ENCODE measurements at regions not wholly inside any gene's neighbourhood (a gene's known extent, or its start where the extent isn't known, plus 50 kb on each side); places are given as distances from the start of the nearest gene placed in this dataset.

- Histone ChIP-seq H3K9me2 (ENCODE audit: low read depth, low read length) (no peaks in the 10 kb centered on the region), H3K4me2 (ENCODE audit: low read length) (no peak overlapping the region), H3K9me3 (ENCODE audit: low read length) (no peaks in the 10 kb centered on the region), H2AFZ (ENCODE audit: low read length) (no peak overlapping the region), H4K20me1 (ENCODE audit: insufficient read depth, low read length) (no peaks in the 10 kb centered on the region), H3K27me3 (ENCODE audit: insufficient read depth, low read length) (no peaks in the 10 kb centered on the region), H3F3A (ENCODE audit: insufficient read depth, low read length) (no peaks in the 10 kb centered on the region), H3K79me2 (ENCODE audit: insufficient read depth, low read length) (no peaks in the 10 kb centered on the region), H3K4me3 (ENCODE audit: low read depth, low read length, poor library complexity, severe bottlenecking) (no peak overlapping the region), H3K4me1 (ENCODE audit: insufficient read depth, low read length, severe bottlenecking) (no peaks in the 10 kb centered on the region), H3K27ac (ENCODE audit: low read depth, low read length, poor library complexity, severe bottlenecking) (no peak overlapping the region), H3K36me3 (ENCODE audit: insufficient read depth, low read length) (no peaks in the 10 kb centered on the region), H3K9ac (ENCODE audit: low read length) (no peak overlapping the region)
- TF ChIP-seq, protein P1, sequence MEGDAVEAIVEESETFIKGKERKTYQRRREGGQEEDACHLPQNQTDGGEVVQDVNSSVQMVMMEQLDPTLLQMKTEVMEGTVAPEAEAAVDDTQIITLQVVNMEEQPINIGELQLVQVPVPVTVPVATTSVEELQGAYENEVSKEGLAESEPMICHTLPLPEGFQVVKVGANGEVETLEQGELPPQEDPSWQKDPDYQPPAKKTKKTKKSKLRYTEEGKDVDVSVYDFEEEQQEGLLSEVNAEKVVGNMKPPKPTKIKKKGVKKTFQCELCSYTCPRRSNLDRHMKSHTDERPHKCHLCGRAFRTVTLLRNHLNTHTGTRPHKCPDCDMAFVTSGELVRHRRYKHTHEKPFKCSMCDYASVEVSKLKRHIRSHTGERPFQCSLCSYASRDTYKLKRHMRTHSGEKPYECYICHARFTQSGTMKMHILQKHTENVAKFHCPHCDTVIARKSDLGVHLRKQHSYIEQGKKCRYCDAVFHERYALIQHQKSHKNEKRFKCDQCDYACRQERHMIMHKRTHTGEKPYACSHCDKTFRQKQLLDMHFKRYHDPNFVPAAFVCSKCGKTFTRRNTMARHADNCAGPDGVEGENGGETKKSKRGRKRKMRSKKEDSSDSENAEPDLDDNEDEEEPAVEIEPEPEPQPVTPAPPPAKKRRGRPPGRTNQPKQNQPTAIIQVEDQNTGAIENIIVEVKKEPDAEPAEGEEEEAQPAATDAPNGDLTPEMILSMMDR (IDR thresholded peaks at IDR 0.05; ENCODE audit: low read length): no peak
- TF ChIP-seq EZH2 (IDR thresholded peaks at IDR 0.05; ENCODE audit: borderline replicate concordance, low read length): no peak
Observed at GRCh38 chr4:170652571-170652970, 562.8 kb upstream of the AADAT start.

GRCh38 chr4:170651786-170652185 is 562.0 kb upstream of the AADAT start:
- no peak for TF ChIP-seq EZH2 (IDR thresholded peaks at IDR 0.05; ENCODE audit: borderline replicate concordance, low read length)
- TF ChIP-seq, protein P1 (IDR thresholded peaks at IDR 0.05; ENCODE audit: low read length): no peak
- Histone ChIP-seq H3K36me3 (ENCODE audit: insufficient read depth, low read length) (no peaks in the 10 kb centered on the region), H3K9me2 (ENCODE audit: low read depth, low read length) (no peaks in the 10 kb centered on the region), H3F3A (ENCODE audit: insufficient read depth, low read length) (no peaks in the 10 kb centered on the region), H3K9me3 (ENCODE audit: low read length) (no peaks in the 10 kb centered on the region), H3K79me2 (ENCODE audit: insufficient read depth, low read length) (no peaks in the 10 kb centered on the region), H3K4me2 (ENCODE audit: low read length) (no peak overlapping the region), H3K4me3 (ENCODE audit: low read depth, low read length, poor library complexity, severe bottlenecking) (no peak overlapping the region), H3K27ac (ENCODE audit: low read depth, low read length, poor library complexity, severe bottlenecking) (no peak overlapping the region), H3K4me1 (ENCODE audit: insufficient read depth, low read length, severe bottlenecking) (no peaks in the 10 kb centered on the region), H3K9ac (ENCODE audit: low read length) (no peak overlapping the region), H3K27me3 (ENCODE audit: insufficient read depth, low read length) (no peaks in the 10 kb centered on the region), H4K20me1 (ENCODE audit: insufficient read depth, low read length) (no peaks in the 10 kb centered on the region), H2AFZ (ENCODE audit: low read length) (no peak overlapping the region)

GRCh38 chr4:170627418-170627817 is 537.7 kb upstream of the AADAT start:
- no peaks in the 10 kb centered on the region for H3K79me2 ChIP-seq (ENCODE audit: insufficient read depth, low read length)
- no peak for TF ChIP-seq EZH2 (IDR thresholded peaks at IDR 0.05; ENCODE audit: borderline replicate concordance, low read length)
- TF ChIP-seq, protein P1 (IDR thresholded peaks at IDR 0.05; ENCODE audit: low read length): no peak

More at GRCh38 chr4:170627418-170627817, 537.7 kb upstream of the AADAT start:
- Histone ChIP-seq H3K36me3 (ENCODE audit: insufficient read depth, low read length) (no peaks in the 10 kb centered on the region), H4K20me1 (ENCODE audit: insufficient read depth, low read length) (no peaks in the 10 kb centered on the region), H3K27ac (ENCODE audit: low read depth, low read length, poor library complexity, severe bottlenecking) (no peak overlapping the region), H3F3A (ENCODE audit: insufficient read depth, low read length) (no peaks in the 10 kb centered on the region), H3K4me3 (ENCODE audit: low read depth, low read length, poor library complexity, severe bottlenecking) (no peak overlapping the region), H3K27me3 (ENCODE audit: insufficient read depth, low read length) (no peaks in the 10 kb centered on the region), H3K4me1 (ENCODE audit: insufficient read depth, low read length, severe bottlenecking) (no peaks in the 10 kb centered on the region), H3K9ac (ENCODE audit: low read length) (no peak overlapping the region), H3K9me3 (ENCODE audit: low read length) (no peaks in the 10 kb centered on the region), H3K4me2 (ENCODE audit: low read length) (no peak overlapping the region), H3K9me2 (ENCODE audit: low read depth, low read length) (no peaks in the 10 kb centered on the region), H2AFZ (ENCODE audit: low read length) (no peak overlapping the region)

Data from OCI-LY1 (cell line).